NCI-H2029 treated with DMSO at 0.1 percent for 48 hours (cell line): ENCODE measurements at regions not wholly inside any gene's neighbourhood (a gene's known extent, or its start where the extent isn't known, plus 50 kb on each side); places are given as distances from the start of the nearest gene placed in this dataset.

Experiments
- DNase-seq: peaks from one replicate; lab custom pipeline; 2025; lab: John Stamatoyannopoulos, UW

DNA sequence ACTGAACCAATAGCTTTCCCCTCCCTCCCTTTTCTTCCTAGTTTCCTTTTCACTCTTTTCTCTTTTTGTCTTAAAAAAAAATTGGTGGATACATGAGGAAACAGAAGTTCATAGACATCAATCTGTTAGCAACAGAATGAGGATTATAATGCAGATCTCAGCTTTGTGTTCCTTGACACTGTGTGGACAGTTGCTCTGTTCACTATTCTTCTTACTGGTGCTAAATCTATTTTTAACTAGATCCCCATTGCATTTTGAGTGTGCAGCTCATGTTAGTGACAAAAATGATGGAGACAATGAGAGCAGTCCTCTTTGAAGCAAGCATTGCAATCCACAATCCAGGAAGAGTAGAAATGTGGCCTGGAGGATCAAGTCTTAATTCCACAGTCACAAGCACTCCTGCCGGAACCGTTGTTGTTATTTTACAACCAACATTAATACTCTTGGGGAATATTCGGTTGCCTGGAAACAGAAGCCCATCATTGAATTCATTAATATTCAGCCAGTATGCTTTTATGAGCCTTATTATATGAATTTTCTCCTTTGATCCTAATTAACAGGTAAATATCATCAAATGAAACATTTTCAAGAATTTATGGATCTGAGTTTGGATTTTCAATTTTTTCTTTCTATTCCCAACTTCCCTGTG, 1016.8 kb downstream of the NTRK3 start:
- DNase-seq, result no peak

- DNase-seq, result no peak
Measured at GRCh38 chr15:87238451-87239068, 1018.0 kb downstream of the NTRK3 start.

- DNase-seq, result no peak
Measured at GRCh38 chr15:87228460-87228859, 1028.1 kb downstream of the NTRK3 start.

DNA sequence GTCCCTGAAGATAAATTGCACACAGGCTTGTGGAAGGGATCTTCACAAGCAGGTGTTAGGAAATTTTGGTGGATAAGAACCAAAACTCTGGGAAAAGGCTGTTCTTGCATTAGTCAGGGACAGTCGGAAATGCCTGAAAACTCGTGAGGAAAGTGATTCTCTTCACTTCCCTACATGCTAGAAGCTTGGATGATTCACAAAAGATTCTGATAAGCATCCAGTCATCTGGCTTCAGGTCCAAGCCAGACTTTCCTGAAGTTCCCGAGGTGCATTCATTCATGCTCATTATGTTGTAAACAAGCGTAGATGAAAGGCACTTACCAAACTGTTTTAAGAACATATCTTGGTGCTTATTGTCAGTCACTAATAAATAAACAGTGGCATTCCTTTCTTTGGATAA, 1028.7 kb downstream of the NTRK3 start:
- DNase-seq, result no peak

GRCh38 chr15:87225436-87225835, 1031.1 kb downstream of the NTRK3 start:
- DNase-seq, result no peak

GRCh38 chr15:87224404-87224803, 1032.1 kb downstream of the NTRK3 start:
- DNase-seq, result no peak

DNA sequence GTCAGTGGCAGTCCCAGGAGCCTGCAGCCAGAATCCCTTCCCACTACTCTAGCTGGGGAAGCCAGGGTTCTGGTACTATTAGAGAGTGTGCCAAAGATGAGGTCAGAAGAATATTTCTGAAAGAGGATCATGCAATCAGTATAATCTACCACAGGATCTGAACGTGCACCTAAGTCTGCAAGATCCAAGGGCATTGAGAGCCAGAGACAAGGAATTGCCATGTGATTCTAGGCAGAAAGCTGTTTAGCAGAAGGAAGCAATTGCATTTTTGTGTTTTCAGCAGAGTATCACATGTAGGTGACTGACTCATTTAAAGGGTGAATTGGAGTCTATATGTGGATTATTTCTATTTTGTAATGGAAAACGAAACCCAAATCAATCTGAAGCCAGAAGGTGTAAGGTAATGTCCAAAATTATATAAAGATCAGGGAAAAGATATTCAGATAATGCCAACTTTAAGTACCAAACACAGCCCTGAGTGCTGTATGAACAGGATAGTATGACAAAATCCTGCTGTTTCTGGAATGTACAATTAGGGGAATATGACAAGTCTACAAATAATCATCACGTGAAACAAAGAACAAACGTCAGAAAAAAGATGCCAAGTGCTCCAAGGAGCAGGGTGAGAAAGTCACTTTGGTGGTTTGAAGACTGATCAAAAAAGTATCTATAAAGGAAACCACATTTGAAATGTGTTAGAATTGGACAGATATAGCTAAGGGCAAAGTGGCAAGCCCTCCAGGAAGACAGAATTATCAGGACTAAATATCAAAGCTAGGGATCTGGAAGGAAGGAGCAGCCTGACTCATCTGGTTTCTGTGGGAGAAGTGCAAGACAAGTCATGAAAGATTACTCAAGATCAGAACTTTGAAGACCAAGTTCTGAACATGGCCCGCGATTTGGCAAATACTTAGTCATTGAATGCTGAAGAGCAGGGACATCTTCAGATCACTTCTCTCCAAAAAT, 1036.6 kb downstream of the NTRK3 start:
- DNase-seq, result no peak

GRCh38 chr15:87215100-87215499, 1041.4 kb downstream of the NTRK3 start:
- no peak for DNase-seq

GRCh38 chr15:87213626-87214025, 1042.9 kb downstream of the NTRK3 start:
- DNase-seq, result no peak

GRCh38 chr15:87212041-87212440, 1044.5 kb downstream of the NTRK3 start:
- no peak for DNase-seq

DNA sequence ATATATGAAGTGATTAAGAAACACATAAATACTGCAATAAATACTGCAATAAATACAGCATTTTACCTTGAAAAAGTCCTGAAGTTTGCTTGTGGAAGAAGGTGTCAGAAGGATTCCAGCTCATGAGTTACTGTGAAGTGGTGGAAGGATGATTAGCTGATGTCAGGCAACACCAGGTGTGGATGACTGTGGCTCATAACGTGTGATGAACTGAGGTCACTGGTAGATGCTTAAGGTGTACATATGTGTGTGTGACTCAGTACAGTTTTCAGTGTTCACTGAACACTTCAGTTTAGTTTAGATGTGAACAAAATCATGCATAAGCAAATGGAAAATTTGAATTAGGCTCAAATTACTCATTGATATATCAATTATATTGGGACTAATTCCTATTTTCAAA, 1045.0 kb downstream of the NTRK3 start:
- no peak for DNase-seq

- no peak for DNase-seq
Measured at GRCh38 chr15:87209891-87210689, 1046.4 kb downstream of the NTRK3 start.

DNA sequence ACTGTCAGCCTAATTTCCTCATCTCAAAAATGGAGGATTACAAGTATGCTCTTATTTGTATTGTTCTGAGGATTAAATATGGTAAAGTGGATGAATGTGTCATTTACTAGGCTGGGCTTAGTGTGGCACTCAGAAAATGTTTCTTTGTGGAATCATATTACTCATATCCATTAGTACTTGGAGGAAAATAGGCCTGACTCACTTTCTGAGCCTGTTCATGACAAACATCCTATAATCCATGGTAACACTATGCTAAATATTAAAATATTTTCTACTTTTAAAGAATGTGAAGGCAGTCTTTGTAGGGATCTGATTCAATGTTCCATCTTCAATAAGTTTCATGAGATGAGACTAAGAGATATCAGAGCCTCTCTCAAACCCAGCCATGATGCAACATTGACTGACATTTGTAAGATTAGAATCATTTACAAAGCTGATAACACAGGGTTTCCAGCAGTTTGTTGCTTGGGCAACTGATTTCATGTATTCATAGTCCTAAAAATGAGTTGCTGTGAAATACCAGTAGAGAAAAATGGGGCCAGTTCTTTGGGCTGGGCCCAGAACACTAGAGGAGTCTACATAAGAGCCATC, 1048.5 kb downstream of the NTRK3 start:
- no peak for DNase-seq

GRCh38 chr15:87207251-87207650, 1049.3 kb downstream of the NTRK3 start:
- DNase-seq, result no peak

GRCh38 chr15:87201986-87202385, 1054.6 kb downstream of the NTRK3 start:
- no peak for DNase-seq

DNA sequence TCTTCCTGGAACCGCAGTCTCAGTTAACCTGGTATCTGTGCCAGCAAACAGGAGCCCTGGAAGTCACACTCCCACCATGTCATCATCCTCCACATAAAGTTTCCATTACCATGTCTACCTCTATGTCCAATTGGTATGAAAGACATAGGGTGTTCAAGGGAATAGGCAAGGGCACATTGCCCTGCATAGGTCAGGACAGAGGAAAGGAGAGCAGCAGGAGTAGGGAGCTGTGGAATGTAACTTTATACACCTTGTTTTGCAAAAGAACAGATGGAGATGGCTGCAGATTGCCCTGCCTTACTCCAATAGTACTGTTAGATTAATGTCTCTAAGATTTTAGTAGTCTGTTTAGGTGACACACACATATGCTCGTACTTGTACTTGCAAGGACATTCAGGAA, 1056.4 kb downstream of the NTRK3 start:
- DNase-seq, result no peak

DNA sequence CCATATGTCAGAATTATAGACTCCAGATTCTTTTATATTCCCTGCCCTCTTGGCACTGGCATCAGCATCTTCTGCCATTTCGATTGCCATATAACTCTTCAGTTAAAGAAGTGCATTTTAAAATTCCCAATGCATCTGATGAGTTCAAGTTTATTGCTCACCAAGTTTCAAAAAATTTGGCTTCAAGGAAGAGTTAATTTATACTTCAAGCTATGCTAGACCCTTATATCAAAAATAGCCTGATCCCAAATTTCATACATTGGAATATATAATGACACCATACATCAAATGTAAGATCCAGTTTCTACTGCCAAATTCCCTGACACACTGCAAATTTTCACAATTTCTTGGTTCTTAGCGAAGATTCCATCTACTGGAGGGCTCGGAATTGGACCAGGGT, 1058.6 kb downstream of the NTRK3 start:
- no peak for DNase-seq

DNA sequence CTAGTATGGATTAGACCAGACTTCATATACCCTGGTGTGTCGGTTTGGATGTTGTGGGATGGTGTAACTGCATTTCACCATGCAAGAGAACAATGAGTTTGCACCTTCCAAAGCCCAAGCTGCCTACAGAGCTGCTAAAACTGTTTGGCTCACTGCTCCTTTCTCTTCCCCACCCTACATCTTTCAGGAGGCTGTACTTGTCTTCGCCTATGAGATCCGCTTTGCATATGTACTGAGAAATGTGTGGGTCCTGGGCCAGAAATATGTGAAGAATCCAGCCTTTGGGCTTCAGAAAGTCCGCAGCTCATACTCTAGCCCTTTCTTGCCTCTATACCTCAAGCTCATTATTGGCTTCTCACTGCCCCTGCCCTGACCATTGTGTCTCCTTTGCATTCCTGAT, 1060.0 kb downstream of the NTRK3 start:
- DNase-seq, result no peak

DNA sequence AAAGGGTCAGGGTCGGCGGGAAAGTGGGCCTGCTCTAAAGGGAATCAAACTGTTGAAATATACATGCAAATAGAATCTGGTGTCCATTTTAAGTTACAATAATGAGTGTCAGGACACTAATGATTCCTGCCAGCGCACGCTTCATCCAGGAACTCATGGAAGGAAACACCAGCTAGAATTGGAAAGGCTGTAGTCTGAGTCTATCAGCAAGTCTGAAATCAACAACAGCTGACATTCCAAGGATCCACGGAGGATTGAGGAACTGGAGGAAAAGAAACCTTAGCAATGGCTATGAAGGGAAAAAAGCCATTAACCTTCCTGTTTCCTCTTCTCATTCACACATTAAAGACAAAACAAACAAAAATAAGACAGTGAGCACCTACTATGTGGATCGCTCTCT, 1063.1 kb downstream of the NTRK3 start:
- no peak for DNase-seq

GRCh38 chr15:87167706-87168105, 1088.0 kb downstream of the AGBL1 start:
- no peak for DNase-seq

DNA sequence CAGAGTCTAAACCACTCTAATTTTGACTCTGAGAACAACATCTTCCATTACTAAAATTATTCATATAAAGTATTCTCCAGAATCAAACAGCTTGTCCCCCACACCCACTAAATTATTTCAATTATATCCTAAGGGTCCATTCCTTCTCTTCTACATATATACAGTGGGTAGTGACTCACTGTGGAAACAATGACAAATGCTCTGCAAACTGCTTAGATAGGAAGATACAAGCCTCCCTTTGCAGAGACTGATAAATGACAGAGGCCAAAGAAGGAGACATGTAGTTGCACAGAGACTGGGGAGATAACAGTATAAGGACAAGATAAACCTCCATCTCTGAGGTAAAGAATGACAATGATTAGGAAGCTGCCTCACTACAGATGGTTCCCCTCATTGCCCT, 1087.4 kb downstream of the AGBL1 start:
- no peak for DNase-seq

DNA sequence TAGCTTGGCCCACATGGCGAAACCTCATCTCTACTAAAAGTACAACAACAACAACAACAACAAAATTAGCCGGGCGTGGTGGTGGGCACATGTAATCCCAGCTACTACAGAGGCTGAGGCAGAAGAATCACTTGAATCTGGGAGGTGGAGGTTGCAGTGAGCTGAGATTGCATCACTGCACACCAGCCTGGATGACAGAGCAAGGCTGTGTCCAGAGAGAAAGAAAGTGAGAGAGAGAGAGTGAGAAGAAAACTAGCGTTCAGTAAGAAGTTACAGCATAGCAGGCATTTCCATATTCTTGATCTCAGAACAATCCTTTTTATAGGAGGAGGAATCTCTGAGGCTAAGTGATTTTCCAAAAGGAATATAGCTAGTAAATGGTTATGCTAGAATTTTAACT, 1076.1 kb downstream of the AGBL1 start:
- no peak for DNase-seq
